ENCODE measurements at regions not wholly inside any gene's neighbourhood (a gene's known extent, or its start where the extent isn't known, plus 50 kb on each side); places are given as distances from the start of the nearest gene placed in this dataset.

DNA sequence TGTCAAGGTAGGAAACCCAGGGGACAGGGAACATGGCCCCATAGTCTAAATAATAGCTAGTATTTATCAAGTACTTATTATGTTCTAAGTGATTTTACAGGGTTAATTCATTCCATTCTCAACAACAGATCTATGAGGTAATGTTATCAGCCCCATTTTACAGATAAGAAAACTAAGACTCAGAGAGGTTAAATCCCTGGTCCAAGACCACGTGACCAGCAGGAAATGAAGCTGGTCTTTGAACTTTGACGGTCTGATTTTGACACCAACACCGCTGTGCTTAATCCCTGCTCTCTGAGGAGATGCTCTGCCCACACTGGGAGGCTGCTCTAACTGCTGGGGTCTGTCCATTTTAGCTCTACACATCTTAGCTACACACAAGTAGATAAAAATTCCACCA is 253.5 kb downstream of the SPTSSA start:
- FAIRE-seq: no peak

DNA sequence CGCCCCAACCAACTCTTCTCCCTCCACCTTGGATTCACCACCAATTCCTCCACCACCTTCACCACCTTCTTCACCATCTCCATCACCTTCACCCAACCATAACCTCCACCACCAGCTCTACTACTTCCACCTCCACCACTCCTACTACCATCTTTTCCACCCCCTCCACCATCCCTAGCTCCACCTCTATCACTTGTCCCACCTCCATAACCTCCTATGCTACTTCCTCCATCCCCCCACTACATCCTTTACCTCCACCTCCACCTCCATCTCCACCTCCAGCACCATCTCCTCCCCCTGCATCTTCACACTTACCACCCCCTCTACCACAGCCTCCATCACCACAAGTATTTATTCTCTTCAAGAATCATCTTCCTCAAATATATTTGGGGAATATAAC is 254.9 kb upstream of the EGLN3 start:
- no peak for FAIRE-seq

DNA sequence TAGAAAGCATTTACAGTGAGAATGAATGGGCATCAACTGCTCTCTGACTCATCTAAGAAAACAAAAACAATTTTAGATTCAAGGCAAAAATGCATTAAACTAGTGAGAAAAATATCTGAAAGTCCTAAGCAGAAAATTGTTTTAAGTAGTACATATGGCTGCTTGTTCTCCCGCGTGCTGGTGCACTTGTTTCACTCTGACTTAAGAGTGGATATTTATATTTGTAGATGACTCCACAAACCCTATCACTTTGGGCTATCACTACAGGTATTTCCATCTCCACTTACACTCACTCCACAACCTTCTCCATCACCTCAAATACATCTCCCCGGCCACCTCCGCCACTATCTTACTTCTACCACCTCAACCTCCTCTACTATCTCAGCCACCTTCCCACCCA is 253.9 kb upstream of the EGLN3 start:
- no peak for FAIRE-seq

DNA sequence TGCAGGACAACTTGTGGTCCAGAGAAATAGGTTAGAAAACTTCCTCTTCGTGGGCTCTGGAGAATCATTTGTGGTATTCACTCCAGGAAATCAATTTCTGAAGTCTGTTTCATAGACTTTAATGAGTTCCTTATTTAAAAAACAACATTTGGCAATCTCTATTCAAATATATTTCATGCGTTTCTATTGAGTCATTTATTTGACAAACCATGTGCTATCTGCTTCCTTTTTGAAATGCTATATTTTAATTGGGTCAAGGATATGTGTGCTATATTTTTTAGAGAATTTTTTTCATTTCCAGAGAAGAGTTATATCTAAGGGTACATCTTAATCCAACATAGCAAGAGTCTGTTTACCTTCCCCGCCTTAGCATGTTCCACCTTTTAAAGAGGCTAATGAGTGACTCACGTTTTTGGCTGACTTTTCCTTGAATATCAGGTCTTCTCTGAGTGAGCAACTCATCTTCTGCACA is 252.4 kb upstream of the EGLN3 start:
- FAIRE-seq: no peak

DNA sequence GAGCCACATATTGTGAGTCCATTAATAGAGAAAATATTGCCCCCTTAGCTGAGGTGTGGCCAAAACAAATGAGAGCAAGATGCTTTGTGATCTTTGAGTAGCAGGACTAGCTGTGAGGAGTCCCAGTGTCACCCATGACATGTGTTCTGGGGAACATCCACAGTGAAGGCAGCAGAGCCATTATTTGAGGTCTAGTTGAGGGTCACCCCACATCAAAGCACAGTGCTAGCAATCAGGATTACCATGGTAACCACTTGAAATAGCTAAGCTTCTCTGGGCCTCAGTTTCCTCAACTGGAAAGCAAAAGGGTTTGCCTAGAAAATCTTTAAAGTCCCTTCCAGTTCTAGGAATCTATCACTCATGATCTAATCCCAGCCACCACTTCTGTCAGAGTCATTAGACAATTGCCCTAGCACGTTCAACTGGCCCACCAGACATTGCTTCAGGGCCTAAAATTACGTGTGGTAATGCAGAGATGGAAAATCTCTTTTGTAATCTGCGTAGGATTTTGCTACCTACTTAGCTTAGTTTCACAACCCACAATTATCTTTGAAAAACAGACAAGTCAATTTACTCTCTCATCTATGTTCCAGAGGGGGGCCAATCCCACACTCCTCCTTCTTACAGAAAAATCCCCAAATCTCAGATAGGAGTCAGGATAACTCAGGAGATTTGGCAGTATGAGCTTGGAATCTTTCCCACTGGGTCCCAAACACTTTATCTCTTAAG is 251.2 kb upstream of the EGLN3 start:
- no peak for FAIRE-seq

DNA sequence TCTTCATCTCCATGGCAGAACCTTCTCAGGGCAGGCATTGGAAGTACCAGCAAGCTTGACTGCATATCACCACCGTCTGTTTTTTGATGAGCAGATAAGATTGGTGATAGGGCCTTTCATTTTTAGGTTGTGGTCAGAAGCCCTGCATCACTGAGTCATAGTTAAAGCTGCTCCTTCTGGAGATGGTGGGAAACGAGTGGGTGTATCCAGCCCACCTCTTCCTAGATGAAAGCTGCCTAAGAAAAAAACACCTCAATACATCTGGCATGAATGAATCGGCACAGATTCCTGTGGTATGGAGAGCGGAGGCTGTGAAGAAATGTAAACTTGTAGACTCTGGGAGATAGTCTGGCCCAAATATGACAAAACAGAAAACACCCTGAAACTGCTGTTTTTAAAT is 248.7 kb upstream of the EGLN3 start:
- no peak for FAIRE-seq

DNA sequence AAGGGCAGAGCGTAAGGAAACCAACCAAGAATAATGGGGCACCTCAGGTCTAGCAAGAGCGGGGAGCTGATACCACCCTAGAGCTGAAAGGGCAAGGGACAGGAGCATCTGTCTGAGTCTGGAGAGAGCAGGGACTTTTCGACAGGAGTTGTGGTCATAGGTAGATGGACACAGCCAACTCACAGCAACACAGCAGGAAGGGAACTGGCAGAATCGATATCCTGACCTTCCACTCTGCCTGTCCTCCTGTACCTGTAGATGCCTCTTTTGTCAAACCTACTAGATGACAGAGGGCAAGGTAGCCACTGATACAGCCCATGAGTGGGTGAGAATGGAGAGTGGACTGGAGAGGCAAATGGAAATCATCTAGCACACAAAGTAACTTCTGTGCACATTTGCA is 247.2 kb upstream of the EGLN3 start:
- FAIRE-seq: no peak

DNA sequence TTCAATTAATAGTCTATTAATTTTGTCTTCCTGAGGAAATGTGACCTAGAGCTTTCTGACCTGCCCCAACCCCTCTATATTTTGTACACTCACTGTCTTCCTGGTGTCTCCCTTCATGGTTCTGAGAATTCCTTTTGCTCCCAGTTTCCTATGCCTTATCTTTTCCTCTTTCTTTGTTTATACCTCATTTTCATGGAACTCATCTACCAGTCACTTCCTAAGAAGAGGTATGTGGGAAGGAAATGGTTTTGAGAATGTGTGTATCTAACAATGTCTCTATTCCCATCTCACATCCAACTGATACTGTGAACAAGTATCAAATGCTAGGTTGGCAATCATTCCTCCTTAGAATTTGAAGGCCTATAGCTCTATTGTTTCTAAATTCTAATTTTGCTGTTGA is 245.1 kb upstream of the EGLN3 start:
- FAIRE-seq: no peak

DNA sequence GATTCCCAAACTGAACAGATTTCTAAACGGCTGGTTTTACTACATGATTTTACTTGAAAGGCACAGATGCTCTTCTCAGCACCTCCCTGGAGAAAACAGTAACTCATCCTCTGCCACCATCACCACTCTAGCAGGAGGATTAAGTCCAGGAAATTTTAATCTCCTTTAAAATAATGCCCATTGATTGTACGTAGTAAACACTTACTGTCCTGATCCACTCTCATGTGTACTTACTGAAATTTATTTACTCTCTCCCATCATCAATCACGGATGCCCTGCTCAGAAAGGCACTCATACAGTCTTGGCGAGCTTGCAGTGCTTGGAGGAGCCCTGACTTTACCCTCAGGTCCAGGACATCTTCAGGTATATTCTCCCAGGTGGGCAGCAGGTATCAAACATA is 239.8 kb upstream of the EGLN3 start:
- FAIRE-seq: no peak

DNA sequence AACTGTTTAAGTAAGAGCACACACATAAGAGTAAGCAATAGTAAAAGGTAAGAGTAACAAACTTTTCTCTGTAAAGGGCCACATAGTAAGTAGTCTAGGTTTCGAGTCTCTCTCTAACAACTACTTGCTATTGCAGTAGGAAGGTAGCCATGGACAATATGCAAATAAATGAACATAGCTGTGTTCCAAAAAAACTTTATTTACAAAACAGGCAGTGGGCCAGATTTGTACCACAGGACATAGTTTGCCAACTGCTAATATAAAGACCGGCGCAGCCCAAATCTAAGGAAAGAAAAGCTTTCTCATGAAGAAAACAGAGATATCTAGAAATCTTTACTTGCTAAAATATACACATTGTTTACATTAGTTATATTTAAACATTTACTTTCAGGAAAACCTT is 239.0 kb upstream of the EGLN3 start:
- no peak for FAIRE-seq

DNA sequence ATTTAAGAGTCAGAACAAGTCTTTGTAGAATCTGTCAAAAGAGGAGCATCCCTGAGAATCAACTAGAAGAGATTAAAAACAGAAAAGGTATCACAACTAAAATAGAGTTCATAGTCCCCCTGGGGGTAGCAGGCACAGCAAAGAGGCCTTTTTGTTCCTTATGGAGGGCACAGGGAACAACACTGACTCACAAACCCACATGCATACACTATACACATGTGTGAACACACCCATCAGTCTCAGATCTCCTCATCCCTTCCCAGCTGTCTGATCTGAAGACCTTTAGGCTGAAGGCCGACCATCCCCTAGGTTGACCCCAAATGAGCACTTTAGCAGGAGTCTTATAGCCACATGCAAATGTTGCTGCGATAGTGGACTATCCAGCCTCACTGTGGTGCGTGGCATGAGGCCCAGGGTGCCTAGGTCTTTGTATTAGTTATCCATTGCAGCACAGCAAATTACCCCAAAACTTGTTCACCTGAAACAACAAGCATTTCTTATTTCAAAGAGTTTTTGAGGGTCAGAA is 236.7 kb upstream of the EGLN3 start:
- no peak for FAIRE-seq

DNA sequence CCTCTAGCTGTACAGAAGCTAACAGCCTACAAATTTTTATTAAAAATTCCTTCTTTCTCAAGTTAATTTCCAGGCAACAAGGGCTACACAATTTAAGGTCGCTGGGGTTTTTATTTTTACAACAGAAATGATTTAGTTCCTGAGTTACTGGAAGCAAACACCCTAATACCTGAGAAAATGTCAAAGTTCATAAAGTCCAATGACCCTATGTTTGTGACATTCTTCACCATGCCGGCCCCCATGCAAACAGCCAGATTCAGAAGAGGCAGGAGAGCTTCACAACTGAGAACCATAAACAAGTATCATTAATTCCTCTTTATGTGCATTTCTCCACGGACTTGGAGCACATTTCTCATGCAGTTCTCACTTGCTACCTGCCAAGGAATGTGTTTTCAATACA is 236.2 kb upstream of the EGLN3 start:
- FAIRE-seq: no peak

DNA sequence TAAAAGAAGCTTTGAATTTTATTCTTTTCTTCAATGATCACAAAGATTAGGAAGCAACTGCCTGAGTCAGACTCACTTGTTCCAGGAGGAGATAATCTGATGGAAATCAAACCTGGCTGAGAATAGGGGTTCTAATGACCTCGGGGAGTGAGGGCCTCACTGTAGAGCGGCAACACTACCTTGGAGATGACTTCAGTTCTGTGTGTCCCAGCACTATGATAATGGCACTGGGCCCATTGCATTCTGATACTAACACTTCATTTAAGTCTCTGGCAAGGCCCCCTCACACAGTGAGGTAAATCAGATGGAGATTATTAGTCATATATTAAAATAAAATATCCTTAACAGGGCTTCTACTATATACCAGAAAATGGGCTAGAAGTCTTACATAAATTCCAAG is 233.3 kb upstream of the EGLN3 start:
- no peak for FAIRE-seq

DNA sequence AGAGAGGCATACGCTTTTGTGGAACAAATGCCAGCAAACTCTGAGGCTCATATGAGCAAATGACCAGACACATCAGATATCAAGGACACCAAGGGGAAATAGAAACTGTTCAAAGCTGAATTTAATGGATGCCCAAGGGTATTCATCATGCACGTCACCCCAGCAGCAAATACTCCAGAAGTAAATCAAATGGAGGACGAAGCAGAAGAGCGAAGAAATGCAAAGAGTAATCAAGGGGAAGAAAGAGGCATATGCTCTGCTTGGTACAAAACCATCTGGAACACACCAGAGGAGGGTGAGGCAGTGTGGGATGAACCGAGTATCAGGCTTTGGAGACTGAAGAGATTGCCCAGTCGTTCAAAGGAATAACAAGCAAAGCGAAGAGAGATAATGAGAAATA is 232.6 kb upstream of the EGLN3 start:
- FAIRE-seq: no peak

DNA sequence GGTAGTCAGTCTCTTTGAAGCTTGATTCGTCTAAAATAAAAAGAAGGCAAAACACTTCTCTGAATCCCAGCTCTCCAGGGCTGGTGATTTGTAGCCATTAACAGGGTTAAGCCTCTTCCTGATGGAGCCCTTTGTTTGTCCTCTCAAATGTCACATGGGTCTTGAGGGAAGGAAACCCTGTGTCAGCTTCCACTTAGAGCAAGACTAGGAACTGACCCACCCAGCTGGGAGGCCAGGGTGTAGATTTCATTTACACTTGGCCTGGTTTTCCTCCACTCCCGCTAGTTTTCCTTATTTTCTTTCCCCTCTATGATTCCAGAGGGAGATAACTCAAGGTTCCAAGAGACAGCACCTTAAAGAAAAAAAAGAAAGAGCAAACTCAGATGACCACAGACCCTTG is 230.5 kb upstream of the EGLN3 start:
- no peak for FAIRE-seq

DNA sequence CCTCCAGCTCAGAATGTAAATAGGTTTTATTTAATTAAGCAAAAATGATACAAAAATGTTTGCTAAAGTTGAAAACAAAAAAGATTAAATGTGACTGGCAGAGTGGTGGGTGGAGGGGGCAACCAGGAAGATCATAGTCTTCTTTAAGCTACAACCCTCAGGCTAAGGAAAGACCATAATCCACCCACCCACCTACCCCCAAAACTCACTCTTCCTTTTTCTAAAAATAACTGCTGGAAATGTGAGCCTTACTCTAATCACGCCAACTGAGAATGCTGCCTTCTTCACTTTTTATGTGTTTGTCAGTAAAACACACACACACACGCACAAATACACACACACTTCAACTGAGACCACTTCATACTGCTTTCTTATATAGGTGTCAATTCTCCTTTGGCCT is 230.0 kb upstream of the EGLN3 start:
- FAIRE-seq: no peak

DNA sequence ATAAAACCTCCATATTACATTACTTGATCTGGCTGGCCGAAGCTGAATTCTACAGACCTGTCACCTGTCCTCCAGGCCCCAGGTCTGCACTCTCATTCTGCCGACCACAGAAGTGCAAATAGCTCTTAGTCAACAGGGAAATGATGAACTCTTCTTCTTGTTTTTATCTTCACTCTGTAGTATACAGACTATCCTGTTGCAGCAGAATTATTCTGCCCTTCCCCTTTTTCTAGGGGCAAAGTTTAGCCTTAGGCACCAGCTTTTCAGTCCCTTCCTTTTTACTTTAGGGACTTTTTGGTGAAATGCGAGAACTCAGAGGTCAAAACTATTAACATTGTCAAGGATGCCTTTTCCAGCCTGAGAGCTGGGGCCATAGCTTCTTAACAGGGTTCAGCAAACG is 229.6 kb upstream of the EGLN3 start:
- FAIRE-seq: no peak

DNA sequence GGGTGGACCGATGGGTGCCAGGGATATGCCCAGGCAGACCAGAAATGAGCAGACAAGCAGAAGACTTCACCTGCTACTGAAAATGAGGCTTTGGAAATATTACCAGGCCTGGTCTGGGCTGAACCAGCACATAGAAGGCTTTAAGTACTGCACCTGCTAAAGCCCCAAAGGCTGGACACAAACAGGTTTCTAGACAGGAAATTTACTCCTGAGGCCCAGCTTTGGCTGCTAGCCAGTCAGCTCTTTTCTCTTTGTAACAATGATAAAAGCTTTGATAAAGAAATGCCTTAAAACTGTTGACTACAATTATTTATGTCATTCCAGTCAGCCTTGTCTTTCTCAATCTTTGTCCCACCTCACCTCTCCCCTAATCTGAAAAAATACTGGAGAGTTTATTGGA is 228.9 kb upstream of the EGLN3 start:
- no peak for FAIRE-seq

DNA sequence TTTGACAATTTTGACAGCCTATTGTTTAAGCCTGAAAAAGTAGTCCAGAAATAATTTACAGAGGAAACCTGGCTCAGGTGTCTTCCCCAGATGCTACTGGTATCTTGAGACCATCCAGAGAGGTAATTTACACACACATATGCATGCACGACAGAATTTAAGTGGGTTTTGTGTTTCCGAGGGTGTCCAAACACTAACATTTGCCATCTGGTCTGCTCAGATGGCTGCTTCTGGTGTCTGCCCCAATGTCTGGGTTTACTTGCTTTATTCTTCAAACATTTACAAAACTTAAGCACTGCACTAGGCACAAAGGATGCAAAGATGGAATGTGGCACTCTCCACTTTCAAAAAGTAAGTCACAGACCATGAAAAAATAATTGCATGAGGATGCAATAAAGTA is 226.6 kb upstream of the EGLN3 start:
- no peak for FAIRE-seq

DNA sequence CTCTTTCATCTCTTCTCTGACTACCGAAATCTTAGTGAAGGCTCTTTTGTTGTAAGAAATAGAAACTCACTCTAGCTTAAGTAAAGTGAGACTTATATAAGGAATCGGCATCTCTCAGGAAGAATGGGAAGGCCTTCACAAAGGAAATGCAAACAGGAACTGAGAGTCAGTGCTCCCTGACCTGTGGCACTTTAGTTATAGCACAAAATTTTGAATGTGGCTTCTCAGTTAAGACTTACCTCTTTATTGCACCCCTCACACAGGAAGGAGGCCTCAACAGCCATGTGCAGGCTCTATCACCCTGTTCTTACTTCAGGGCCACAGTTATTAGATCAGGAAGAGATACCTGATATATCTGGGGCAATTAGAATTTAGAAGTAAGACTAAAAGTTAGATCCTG is 224.7 kb upstream of the EGLN3 start:
- no peak for FAIRE-seq

DNA sequence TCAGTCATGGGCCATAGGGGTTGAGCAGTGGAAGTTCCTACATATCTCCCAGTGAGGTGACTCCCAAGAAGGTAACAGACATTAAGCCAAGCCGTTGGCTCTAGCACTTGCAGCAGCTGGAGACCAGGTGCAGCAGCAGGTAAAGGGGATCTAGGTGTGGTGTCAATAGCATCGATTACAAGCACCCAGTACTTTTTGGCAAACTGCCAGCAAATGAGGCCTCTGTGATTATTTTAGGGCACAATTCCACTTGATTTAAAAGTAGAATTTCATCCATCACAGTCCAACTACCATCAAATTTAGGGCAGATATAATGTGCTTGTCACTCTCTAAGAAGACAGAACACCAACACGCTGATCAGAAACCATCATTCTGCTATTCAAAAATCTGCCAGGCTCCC is 224.1 kb upstream of the EGLN3 start:
- FAIRE-seq: no peak

DNA sequence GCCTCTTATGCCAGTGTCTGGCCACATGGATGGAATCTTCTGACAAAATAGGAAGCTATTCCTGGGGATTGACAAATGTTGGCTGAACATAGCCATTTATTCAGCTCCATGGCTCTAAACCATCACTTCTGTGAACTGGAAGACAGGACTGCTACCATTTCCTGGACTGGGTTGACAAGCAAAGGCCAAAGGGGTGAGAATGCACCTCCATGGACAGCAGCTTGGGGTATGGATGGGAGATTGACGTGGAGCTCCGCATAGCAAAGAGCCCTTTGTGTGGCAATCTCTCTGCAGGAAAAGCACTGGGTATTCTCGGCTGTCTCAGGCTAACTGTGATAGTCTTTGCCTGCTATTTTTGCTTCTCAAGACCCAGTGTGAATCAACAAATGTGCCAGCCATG is 223.0 kb upstream of the EGLN3 start:
- FAIRE-seq: no peak

DNA sequence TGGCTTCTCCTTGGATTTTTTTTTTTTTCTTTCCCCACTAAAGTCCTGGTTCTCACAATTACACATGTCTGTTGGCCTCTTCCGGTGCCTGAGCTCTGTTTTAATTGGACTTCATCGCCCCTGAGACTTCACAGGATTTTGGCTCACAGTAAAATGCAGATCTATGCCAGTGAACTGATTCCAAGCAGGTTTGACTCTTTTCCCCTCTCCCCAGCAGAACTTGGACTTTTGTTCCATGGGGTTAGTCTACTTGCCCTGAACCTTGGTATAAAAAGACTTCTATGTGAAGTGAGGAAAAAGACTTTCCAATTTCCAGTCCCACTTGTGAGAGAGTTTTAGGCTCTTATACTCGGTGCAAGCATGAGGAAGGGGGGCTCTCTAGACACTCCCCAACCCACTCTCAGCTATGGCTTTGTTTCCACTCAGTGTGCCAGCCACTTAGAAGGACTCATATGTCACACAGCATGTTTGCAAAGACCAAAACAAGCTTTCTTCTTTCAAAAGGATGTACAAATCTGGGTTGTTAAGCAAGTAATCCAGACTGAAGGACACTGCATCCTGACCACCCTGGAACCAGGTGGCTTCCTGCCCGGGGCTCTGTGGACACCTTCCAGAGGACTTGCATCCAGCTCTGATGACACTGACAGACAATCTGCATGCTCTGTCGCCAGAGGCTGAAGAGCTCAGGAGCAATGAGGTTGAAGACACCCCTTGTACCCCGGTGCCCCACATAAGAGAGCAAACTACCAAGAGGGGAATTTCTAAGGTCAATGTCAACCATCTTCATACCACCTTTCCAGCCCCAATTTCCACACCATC is 221.9 kb upstream of the EGLN3 start:
- FAIRE-seq: no peak

DNA sequence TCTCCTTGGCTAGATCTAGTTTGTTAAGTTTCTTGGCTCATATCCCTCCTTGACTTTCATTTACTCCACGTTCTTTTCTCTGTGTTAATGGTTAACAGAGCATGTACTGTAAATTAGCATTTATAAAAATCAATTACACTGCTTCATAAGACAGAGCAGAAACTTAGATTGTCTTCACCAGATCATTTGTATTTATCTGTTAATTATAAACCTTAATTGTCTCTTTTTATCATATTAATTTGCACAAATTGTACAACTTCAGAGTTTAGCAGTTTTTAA is 221.2 kb upstream of the EGLN3 start:
- no peak for FAIRE-seq

Measured in TTC549 (cell line).